Liver (tissue), 8 donors: ENCODE measurements at regions not wholly inside any gene's neighbourhood (a gene's known extent, or its start where the extent isn't known, plus 50 kb on each side); places are given as distances from the start of the nearest gene placed in this dataset.

Experiments used
- DNase-seq: peaks from one replicate; pipeline ENCODE4 v3.0.0-alpha.2; 2017; ENCODE audit warnings: low spot score
- H3K27ac ChIP-seq, 2 donors: one replicate each; pipeline ENCODE4 v1.7.0; 2013; ENCODE audit warnings: inconsistent platforms in 2 of 2, low read length in 2 of 2, control low read depth in 1 of 2, low read depth in 1 of 2, mild to moderate bottlenecking in 1 of 2
- H3K27me3 ChIP-seq, 4 donors: one replicate each; pipeline versions ENCODE4 v1.6.1 to v1.7.0; 2013; ENCODE audit warnings: low read length in 3 of 4, inconsistent platforms in 1 of 4, mild to moderate bottlenecking in 1 of 4, moderate library complexity in 1 of 4; ENCODE audit not compliant: control insufficient read depth in 4 of 4, insufficient read depth in 4 of 4
- H3K36me3 ChIP-seq, 4 donors: one replicate each; pipeline versions ENCODE4 v1.6.1 to v1.7.0; 2013; ENCODE audit warnings: low read length in 3 of 4, mild to moderate bottlenecking in 3 of 4, low read depth in 1 of 4, moderate library complexity in 1 of 4; ENCODE audit not compliant: control insufficient read depth in 4 of 4, insufficient read depth in 3 of 4
- H3K4me1 ChIP-seq, 4 donors: one replicate each; pipeline versions ENCODE4 v1.6.1 to v1.7.0; 2013; ENCODE audit warnings: low read length in 3 of 4, mild to moderate bottlenecking in 3 of 4, moderate library complexity in 1 of 4; ENCODE audit not compliant: control insufficient read depth in 4 of 4, insufficient read depth in 4 of 4
- H3K4me3 ChIP-seq, 3 donors: one replicate each; pipeline versions ENCODE4 v1.6.1 to v1.7.0; 2013; ENCODE audit warnings: low read length in 3 of 3, control low read depth in 1 of 3, low read depth in 1 of 3, mild to moderate bottlenecking in 1 of 3
- H3K9ac ChIP-seq, 2 donors: one replicate each; pipeline ENCODE4 v1.7.0; 2013; ENCODE audit warnings: low read length in 2 of 2, mild to moderate bottlenecking in 2 of 2, moderate library complexity in 2 of 2, control low read depth in 1 of 2, low read depth in 1 of 2
- H3K9me3 ChIP-seq, 4 donors: one replicate each; pipeline versions ENCODE4 v1.6.1 to v1.7.0; 2013; ENCODE audit warnings: low read length in 3 of 4; ENCODE audit not compliant: control insufficient read depth in 4 of 4
- CTCF ChIP-seq: fragments of 150-350 bp; IDR thresholded peaks from 2 replicates; pipeline ENCODE4 v1.5.1; 2017; ENCODE audit warnings: improper control_type of control experiment, low read depth, low read length; ENCODE audit not compliant: missing input control
- EGR1 ChIP-seq, 2 donors: IDR thresholded peaks; 2 replicates each; pipeline ENCODE4 v1.6.1; 2016 to 2018; ENCODE audit warnings: antibody characterized with exemption in 2 of 2, low read depth in 2 of 2
- FOXA1 ChIP-seq: IDR thresholded peaks from 2 replicates; pipeline ENCODE4 v1.6.1; 2016; ENCODE audit warnings: antibody characterized with exemption
- FOXA2 ChIP-seq: IDR thresholded peaks from 2 replicates; pipeline ENCODE4 v1.6.1; 2016; ENCODE audit warnings: antibody characterized with exemption
- GABPA ChIP-seq, 2 donors: IDR thresholded peaks in 1 of 2; conservative IDR thresholded peaks in 1 of 2; 2 replicates each; pipeline ENCODE4 v1.6.1; 2016; ENCODE audit warnings: antibody characterized with exemption in 2 of 2, mild to moderate bottlenecking in 1 of 2, moderate library complexity in 1 of 2
- JUND ChIP-seq, 2 donors: IDR thresholded peaks; 2 replicates each; pipeline ENCODE4 v1.6.1; 2016; ENCODE audit warnings: antibody characterized with exemption in 2 of 2
- RAD21 ChIP-seq, 2 donors: IDR thresholded peaks; 2 replicates each; pipeline ENCODE4 v1.6.1; 2016; ENCODE audit warnings: antibody characterized with exemption in 2 of 2, mild to moderate bottlenecking in 2 of 2
- RXRA ChIP-seq, 2 donors: IDR thresholded peaks; 2 replicates each; pipeline ENCODE4 v1.6.1; 2017 to 2018; ENCODE audit warnings: antibody characterized with exemption in 2 of 2, mild to moderate bottlenecking in 1 of 2
- TAF1 ChIP-seq: conservative IDR thresholded peaks from 2 replicates; pipeline ENCODE4 v1.6.1; 2016; ENCODE audit warnings: antibody characterized with exemption, mild to moderate bottlenecking
- YY1 ChIP-seq: IDR thresholded peaks from 2 replicates; pipeline ENCODE4 v1.6.1; 2016; ENCODE audit warnings: antibody characterized with exemption, mild to moderate bottlenecking
- ZBTB33 ChIP-seq: IDR thresholded peaks from 2 replicates; pipeline ENCODE4 v1.6.1; 2016; ENCODE audit warnings: antibody characterized with exemption
- WGBS: extraction: QIAGEN DNeasy Blood & Tissue Kit; methylation state at CpG from one replicate; pipeline ENCODE4 v1.1.7; 2013; 5-methylcytosine and 5-hydroxymethylcytosine counted together
- TF ChIP-seq, protein P1 (sequence below): IDR thresholded peaks from 2 replicates; pipeline ENCODE4 v1.6.1; 2016; ENCODE audit warnings: antibody characterized with exemption
- TF ChIP-seq, protein P2 (sequence below): IDR thresholded peaks from 2 replicates; pipeline ENCODE4 v1.6.1; 2016; ENCODE audit warnings: antibody characterized with exemption
- TF ChIP-seq, protein P3 (sequence below): IDR thresholded peaks from 2 replicates; pipeline ENCODE4 v1.6.1; 2016; ENCODE audit warnings: antibody characterized with exemption, mild to moderate bottlenecking
- donor health status: healthy.
- donor health status: healthy.
- donor health status: healthy.
- donor health status: healthy.
- donor health status: healthy.

DNA sequence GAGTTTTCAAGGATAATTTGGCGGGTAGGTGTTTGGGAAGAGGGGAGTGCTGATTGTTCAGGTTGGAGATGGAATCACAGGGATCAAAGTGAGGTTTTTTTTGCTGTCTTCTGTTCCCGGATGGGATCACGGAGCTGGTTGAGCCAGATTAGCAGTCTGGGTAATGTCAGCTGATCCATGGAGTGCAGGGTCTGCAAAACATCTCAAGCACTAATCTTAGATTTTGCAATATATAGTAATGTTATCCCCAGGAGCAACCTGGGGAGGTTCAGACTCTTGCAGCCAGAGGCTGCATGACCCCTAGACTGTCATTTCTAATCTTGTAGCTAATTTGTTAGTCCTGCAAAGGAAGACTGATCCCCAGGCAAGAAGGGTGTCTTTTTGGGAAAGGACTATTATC is 354.1 kb upstream of the SGO1 start:
- WGBS = 83% methylated on average over 3 of the region's 3 CpGs
- no peak overlapping the region for H3K9ac ChIP-seq
- H3K27me3 ChIP-seq = no peaks in the 10 kb centered on the region
- no peak overlapping the region for H3K4me3 ChIP-seq
- no peak overlapping the region for H3K27ac ChIP-seq
- no peaks in the 10 kb centered on the region for H3K4me1 ChIP-seq
- no peak for DNase-seq
- TF ChIP-seq EGR1 (IDR thresholded peaks at IDR 0.05; ENCODE audit: low read depth in 2 of 2) (no peak), FOXA2 (no peak), GABPA (IDR thresholded peaks at IDR 0.05 in 1 of 2, conservative IDR thresholded peaks at IDR 0.05 in 1 of 2) (no peak), TAF1 (no peak), YY1 (no peak), FOXA1 (no peak), ZBTB33 (no peak), RAD21 (IDR thresholded peaks at IDR 0.05) (no peak), RXRA (IDR thresholded peaks at IDR 0.05) (no peak), CTCF (no peak), JUND (IDR thresholded peaks at IDR 0.05) (no peak)
- TF ChIP-seq, protein P1, sequence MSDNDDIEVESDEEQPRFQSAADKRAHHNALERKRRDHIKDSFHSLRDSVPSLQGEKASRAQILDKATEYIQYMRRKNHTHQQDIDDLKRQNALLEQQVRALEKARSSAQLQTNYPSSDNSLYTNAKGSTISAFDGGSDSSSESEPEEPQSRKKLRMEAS = no peak
- TF ChIP-seq, protein P2, sequence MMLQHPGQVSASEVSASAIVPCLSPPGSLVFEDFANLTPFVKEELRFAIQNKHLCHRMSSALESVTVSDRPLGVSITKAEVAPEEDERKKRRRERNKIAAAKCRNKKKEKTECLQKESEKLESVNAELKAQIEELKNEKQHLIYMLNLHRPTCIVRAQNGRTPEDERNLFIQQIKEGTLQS = no peak
- TF ChIP-seq, protein P3, sequence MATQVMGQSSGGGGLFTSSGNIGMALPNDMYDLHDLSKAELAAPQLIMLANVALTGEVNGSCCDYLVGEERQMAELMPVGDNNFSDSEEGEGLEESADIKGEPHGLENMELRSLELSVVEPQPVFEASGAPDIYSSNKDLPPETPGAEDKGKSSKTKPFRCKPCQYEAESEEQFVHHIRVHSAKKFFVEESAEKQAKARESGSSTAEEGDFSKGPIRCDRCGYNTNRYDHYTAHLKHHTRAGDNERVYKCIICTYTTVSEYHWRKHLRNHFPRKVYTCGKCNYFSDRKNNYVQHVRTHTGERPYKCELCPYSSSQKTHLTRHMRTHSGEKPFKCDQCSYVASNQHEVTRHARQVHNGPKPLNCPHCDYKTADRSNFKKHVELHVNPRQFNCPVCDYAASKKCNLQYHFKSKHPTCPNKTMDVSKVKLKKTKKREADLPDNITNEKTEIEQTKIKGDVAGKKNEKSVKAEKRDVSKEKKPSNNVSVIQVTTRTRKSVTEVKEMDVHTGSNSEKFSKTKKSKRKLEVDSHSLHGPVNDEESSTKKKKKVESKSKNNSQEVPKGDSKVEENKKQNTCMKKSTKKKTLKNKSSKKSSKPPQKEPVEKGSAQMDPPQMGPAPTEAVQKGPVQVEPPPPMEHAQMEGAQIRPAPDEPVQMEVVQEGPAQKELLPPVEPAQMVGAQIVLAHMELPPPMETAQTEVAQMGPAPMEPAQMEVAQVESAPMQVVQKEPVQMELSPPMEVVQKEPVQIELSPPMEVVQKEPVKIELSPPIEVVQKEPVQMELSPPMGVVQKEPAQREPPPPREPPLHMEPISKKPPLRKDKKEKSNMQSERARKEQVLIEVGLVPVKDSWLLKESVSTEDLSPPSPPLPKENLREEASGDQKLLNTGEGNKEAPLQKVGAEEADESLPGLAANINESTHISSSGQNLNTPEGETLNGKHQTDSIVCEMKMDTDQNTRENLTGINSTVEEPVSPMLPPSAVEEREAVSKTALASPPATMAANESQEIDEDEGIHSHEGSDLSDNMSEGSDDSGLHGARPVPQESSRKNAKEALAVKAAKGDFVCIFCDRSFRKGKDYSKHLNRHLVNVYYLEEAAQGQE = no peak
- no peaks in the 10 kb centered on the region for H3K9me3 ChIP-seq
- no peaks in the 10 kb centered on the region for H3K36me3 ChIP-seq

- Histone ChIP-seq H3K9me3 (no peaks in the 10 kb centered on the region), H3K27me3 (no peaks in the 10 kb centered on the region), H3K4me3 (no peak overlapping the region), H3K36me3 (no peaks in the 10 kb centered on the region), H3K4me1 (no peaks in the 10 kb centered on the region), H3K9ac (no peak overlapping the region), H3K27ac (no peak overlapping the region)
- TF ChIP-seq YY1 (no peak), FOXA2 (no peak), JUND (IDR thresholded peaks at IDR 0.05) (no peak), EGR1 (IDR thresholded peaks at IDR 0.05; ENCODE audit: low read depth in 2 of 2) (no peak), RXRA (IDR thresholded peaks at IDR 0.05) (no peak), RAD21 (IDR thresholded peaks at IDR 0.05) (no peak)
- TF ChIP-seq, protein P3 = no peak
- 84% methylated on average over 6 of the region's 6 CpGs for WGBS
- DNase-seq = no peak
Observed at GRCh38 chr3:20539666-20540065, 353.7 kb upstream of the SGO1 start.
